ENCODE measurements at regions not wholly inside any gene's neighbourhood (a gene's known extent, or its start where the extent isn't known, plus 50 kb on each side); places are given as distances from the start of the nearest gene placed in this dataset.

DNA sequence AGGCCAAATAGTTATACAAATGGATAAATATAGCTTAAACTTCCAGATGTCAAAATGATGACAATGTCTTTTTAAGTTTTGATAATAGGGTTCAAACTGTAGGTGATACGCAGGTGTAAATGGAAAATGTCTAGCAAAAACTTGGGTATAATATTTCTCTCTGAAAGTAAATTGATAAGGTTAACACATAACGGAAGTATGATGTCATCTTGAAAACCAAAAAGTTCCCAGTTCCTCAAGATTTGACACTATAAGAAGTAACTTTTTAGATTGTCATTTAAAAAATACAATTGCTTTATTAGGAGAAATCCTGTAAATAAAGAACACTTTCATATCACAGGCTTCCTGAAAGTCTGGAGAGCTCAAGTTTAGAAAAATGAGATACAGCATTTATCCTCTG lies 483.4 kb downstream of the FRK start:
- TF ChIP-seq, protein P1, sequence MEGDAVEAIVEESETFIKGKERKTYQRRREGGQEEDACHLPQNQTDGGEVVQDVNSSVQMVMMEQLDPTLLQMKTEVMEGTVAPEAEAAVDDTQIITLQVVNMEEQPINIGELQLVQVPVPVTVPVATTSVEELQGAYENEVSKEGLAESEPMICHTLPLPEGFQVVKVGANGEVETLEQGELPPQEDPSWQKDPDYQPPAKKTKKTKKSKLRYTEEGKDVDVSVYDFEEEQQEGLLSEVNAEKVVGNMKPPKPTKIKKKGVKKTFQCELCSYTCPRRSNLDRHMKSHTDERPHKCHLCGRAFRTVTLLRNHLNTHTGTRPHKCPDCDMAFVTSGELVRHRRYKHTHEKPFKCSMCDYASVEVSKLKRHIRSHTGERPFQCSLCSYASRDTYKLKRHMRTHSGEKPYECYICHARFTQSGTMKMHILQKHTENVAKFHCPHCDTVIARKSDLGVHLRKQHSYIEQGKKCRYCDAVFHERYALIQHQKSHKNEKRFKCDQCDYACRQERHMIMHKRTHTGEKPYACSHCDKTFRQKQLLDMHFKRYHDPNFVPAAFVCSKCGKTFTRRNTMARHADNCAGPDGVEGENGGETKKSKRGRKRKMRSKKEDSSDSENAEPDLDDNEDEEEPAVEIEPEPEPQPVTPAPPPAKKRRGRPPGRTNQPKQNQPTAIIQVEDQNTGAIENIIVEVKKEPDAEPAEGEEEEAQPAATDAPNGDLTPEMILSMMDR (IDR thresholded peaks at IDR 0.05; ENCODE audit: low read depth, low read length) = no peak
- H3K4me3 ChIP-seq (ENCODE audit: low read depth, low read length) = no peak overlapping the region

DNA sequence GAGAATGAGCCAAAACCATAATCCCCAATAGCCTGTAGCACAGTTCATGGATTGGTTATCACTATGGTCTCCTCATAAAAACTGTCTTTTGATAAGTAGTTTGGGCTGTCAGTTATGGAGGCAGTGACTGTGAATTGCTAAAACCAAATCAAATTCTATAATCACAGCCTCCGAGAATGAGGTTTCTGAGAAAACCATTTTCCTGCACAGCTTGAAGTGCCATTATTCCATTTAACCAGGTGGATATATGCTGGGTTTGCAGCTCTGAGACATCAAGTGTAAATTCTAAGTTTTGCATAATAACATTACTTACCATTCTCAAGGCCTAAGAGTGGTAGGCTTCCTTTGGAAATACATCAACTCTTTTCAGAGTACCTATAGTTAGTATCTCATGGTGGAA lies 485.4 kb downstream of the FRK start:
- H3K4me3 ChIP-seq (ENCODE audit: low read depth, low read length) = no peak overlapping the region
- TF ChIP-seq, protein P1 (IDR thresholded peaks at IDR 0.05; ENCODE audit: low read depth, low read length) = no peak

DNA sequence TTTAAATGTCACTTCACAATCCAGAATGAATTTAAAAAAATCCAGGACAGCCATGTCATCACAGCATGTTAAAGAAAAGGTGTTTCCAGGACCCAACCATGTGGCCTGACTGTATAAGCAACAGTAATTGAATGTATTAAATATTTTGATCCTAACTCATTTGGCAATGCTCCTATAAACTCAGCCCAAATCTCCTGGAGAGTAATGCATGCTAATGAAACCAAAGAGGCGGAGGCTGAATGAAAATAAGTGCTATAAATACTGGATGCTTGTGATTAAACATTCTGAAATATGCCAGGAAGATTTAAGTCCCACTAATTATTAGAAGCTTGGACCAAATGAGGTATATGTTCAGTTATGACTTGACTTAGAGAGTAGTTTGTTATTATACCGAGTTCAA lies 486.8 kb downstream of the FRK start:
- H3K4me3 ChIP-seq (ENCODE audit: low read depth, low read length) = no peak overlapping the region
- TF ChIP-seq, protein P1 (IDR thresholded peaks at IDR 0.05; ENCODE audit: low read depth, low read length) = no peak

DNA sequence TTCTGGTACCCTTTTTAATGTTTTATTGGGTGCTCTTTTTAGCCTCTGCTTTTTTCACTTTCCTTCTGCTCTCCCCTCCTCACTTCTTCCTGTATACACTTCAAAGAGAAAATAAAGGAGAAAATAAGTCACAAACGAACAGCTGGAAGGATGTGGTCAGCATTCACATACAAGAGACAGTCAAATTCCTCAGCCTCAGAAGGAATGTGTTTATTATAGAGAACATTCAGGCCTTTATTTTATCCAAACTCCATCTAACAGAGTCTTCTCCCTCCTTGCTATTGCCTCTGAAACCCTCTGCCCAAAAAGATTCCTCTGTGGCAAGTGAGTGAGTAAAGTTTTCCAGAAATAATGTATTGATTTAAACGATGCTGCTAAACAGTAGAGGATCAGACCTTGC lies 490.4 kb downstream of the FRK start:
- TF ChIP-seq, protein P1 (IDR thresholded peaks at IDR 0.05; ENCODE audit: low read depth, low read length) = no peak
- no peak overlapping the region for H3K4me3 ChIP-seq (ENCODE audit: low read depth, low read length)

DNA sequence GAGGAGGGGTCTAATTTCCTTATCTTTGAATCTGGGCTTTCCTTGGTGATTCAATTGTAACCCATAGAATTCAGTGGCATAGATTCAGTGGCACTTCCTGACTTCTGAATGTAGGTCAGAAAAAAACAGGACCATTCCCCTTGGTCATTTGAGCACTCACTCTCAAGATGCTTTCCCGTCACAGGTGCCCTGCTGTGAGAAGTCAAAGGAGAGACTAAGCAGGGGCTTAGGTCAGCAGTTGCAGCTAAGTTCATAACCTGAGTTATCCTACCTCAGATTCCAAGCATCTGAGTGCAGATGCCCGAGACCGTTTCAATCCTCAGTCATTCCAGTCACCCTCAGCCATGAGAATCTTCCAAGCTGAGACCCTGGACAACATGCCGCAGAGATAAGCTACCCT lies 506.6 kb downstream of the FRK start:
- TF ChIP-seq, protein P1 (IDR thresholded peaks at IDR 0.05; ENCODE audit: low read depth, low read length) = no peak

DNA sequence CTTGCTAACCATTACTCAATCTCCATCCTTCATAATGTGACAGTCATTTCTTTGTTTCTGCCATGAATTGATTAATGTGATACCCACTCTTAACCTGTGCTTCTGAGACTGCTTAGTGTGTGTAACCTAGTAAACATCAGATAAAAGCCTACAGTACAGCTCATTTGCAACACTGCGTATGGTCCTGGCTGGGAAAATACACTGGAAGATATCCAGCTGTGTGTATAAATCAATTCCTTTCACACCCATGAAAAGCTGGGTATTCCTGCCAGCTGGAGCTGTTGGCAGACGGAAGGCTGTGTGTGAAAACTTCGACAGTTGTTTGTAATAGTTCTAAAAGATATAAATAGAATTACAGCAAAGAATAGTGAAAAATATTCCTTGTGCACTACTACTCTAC lies 509.2 kb downstream of the FRK start:
- TF ChIP-seq, protein P1 (IDR thresholded peaks at IDR 0.05; ENCODE audit: low read depth, low read length) = no peak
- no peak overlapping the region for H3K4me3 ChIP-seq (ENCODE audit: low read depth, low read length)

More for the DNA sequence above, 506.6 kb downstream of the FRK start:
- no peak overlapping the region for H3K4me3 ChIP-seq (ENCODE audit: low read depth, low read length)

DNA sequence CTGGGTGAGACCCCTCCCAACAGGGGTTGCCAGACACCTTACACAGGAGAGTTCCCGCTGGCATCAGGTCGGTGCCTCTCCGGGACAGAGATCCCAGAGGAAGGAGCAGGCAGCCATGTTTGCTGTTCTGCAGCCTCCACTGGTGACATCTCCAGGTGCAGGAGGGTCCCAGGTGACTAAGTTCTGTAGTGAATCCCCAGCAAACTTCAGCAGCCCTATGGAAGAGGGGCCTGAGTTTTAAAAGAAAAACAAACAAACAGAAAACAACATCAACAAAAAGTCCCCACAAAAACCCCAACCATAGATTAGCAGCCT lies 515.1 kb downstream of the FRK start:
- TF ChIP-seq, protein P1 (IDR thresholded peaks at IDR 0.05; ENCODE audit: low read depth, low read length) = no peak
- H3K4me3 ChIP-seq (ENCODE audit: low read depth, low read length) = no peak overlapping the region

Data from WI38 (cell line).